H9 (cell line): ENCODE measurements at regions not wholly inside any gene's neighbourhood (a gene's known extent, or its start where the extent isn't known, plus 50 kb on each side); places are given as distances from the start of the nearest gene placed in this dataset.

Source experiments
- DNase-seq: peaks from one replicate; pipeline ENCODE4 v3.0.0-alpha.2; 2017
- H2AFZ ChIP-seq: one replicate; pipeline ENCODE4 v1.6.1; 2013; ENCODE audit warnings: mild to moderate bottlenecking, low read length, control low read depth, moderate library complexity
- H2AK5ac ChIP-seq: 2 replicates; pipeline ENCODE4 v1.6.1; 2013; ENCODE audit warnings: low read length, control low read depth, mixed read lengths; ENCODE audit not compliant: insufficient read length
- H2BK120ac ChIP-seq: one replicate; pipeline ENCODE4 v1.6.1; 2013; ENCODE audit warnings: low read depth, mild to moderate bottlenecking, low read length, control low read depth, inconsistent platforms; ENCODE audit not compliant: poor library complexity, severe bottlenecking
- H2BK12ac ChIP-seq: 2 replicates; pipeline ENCODE4 v1.6.1; 2013; ENCODE audit warnings: low read length, control low read depth, mixed read lengths, low read depth; ENCODE audit not compliant: insufficient read length
- H2BK15ac ChIP-seq: 2 replicates; pipeline ENCODE4 v1.6.1; 2013; ENCODE audit warnings: low read depth, low read length, control low read depth
- H2BK20ac ChIP-seq: one replicate; pipeline ENCODE4 v1.6.1; 2013; ENCODE audit warnings: low read depth, mild to moderate bottlenecking, low read length, control low read depth, inconsistent platforms; ENCODE audit not compliant: poor library complexity, severe bottlenecking
- H2BK5ac ChIP-seq: 2 replicates; pipeline ENCODE4 v1.6.1; 2013; ENCODE audit warnings: low read length, control low read depth, mixed read lengths; ENCODE audit not compliant: insufficient read length
- H3K14ac ChIP-seq: 2 replicates; pipeline ENCODE4 v1.6.1; 2013; ENCODE audit warnings: low read length, control low read depth; ENCODE audit not compliant: insufficient read depth
- H3K18ac ChIP-seq: 2 replicates; pipeline ENCODE4 v1.6.1; 2013; ENCODE audit warnings: low read depth, mild to moderate bottlenecking, mixed read lengths, low read length, control low read depth; ENCODE audit not compliant: insufficient read length
- H3K23ac ChIP-seq: 2 replicates; pipeline ENCODE4 v1.6.1; 2013; ENCODE audit warnings: low read length, control low read depth, mixed read lengths, low read depth; ENCODE audit not compliant: insufficient read length
- H3K23me2 ChIP-seq: 2 replicates; pipeline ENCODE4 v1.6.1; 2013; ENCODE audit warnings: low read depth, mild to moderate bottlenecking, mixed read lengths, low read length, control low read depth; ENCODE audit not compliant: insufficient read length, poor library complexity, severe bottlenecking
- H3K27ac ChIP-seq: 2 replicates; pipeline ENCODE4 v1.5.1; 2013; ENCODE audit warnings: low read length, control low read depth, mixed read lengths, low read depth; ENCODE audit not compliant: insufficient read length
- H3K27me3 ChIP-seq: 2 replicates; pipeline ENCODE4 v1.6.1; 2013; ENCODE audit warnings: low read length, control low read depth, inconsistent platforms; ENCODE audit not compliant: insufficient read depth
- H3K4ac ChIP-seq: 2 replicates; pipeline ENCODE4 v1.6.1; 2013; ENCODE audit warnings: low read depth, mild to moderate bottlenecking, control low read depth, inconsistent platforms, low read length, moderate library complexity
- H3K4me1 ChIP-seq: 2 replicates; pipeline ENCODE4 v1.6.1; 2013; ENCODE audit warnings: low read length, control low read depth, inconsistent platforms; ENCODE audit not compliant: insufficient read depth
- H3K4me2 ChIP-seq: 2 replicates; pipeline ENCODE4 v1.6.1; 2013; ENCODE audit warnings: low read length, control low read depth, mixed read lengths; ENCODE audit not compliant: insufficient read length, insufficient read depth
- H3K56ac ChIP-seq: 2 replicates; pipeline ENCODE4 v1.6.1; 2013; ENCODE audit warnings: low read depth, mild to moderate bottlenecking, mixed read lengths, low read length, control low read depth; ENCODE audit not compliant: insufficient read length
- H3K79me1 ChIP-seq: 2 replicates; pipeline ENCODE4 v1.6.1; 2013; ENCODE audit warnings: low read depth, mild to moderate bottlenecking, moderate library complexity, low read length, control low read depth, inconsistent platforms; ENCODE audit not compliant: insufficient read depth, poor library complexity, severe bottlenecking
- H3K79me2 ChIP-seq: 2 replicates; pipeline ENCODE4 v1.6.1; 2013; ENCODE audit warnings: low read length, control low read depth, inconsistent platforms; ENCODE audit not compliant: insufficient read depth
- H3K9ac ChIP-seq: 2 replicates; pipeline ENCODE4 v1.6.1; 2013; ENCODE audit warnings: low read length, control low read depth, mixed read lengths; ENCODE audit not compliant: insufficient read length; ENCODE audit errors: extremely low read depth
- H3K9me3 ChIP-seq: one replicate; pipeline ENCODE4 v1.6.1; 2013; ENCODE audit warnings: low read depth, low read length, inconsistent platforms; ENCODE audit not compliant: control insufficient read depth
- H3T11ph ChIP-seq: one replicate; pipeline ENCODE4 v1.6.1; 2013; ENCODE audit warnings: mild to moderate bottlenecking, low read length, control low read depth, inconsistent platforms
- H4K20me1 ChIP-seq: one replicate; pipeline ENCODE4 v1.6.1; 2013; ENCODE audit not compliant: control insufficient read depth, insufficient read length, insufficient read depth
- H4K5ac ChIP-seq: 2 replicates; pipeline ENCODE4 v1.6.1; 2013; ENCODE audit warnings: low read depth, mild to moderate bottlenecking, mixed read lengths, low read length, control low read depth; ENCODE audit not compliant: insufficient read length
- H4K8ac ChIP-seq: replicated peaks from 2 replicates; pipeline ENCODE4 v1.6.1; 2013; ENCODE audit warnings: low read length, control low read depth, mixed read lengths, low read depth; ENCODE audit not compliant: insufficient read length
- H4K91ac ChIP-seq: 2 replicates; pipeline ENCODE4 v1.6.1; 2013; ENCODE audit warnings: low read depth, mild to moderate bottlenecking, moderate library complexity, mixed read lengths, low read length, control low read depth; ENCODE audit not compliant: insufficient read length
- H3K27ac Mint-ChIP-seq, 3 experiments: 2 replicates in 2 of 3; 3 replicates in 1 of 3; pipeline ENCODE4 v1.8.0; 2020 to 2021; ENCODE audit warnings: mixed read lengths in 3 of 3, mild to moderate bottlenecking in 1 of 3, moderate library complexity in 1 of 3
- H3K27me3 Mint-ChIP-seq: 2 replicates; pipeline ENCODE4 v1.8.0; 2021; ENCODE audit warnings: low read depth, mild to moderate bottlenecking, moderate library complexity, mixed read lengths
- H3K36me3 Mint-ChIP-seq, 3 experiments: 2 replicates in 2 of 3; 3 replicates in 1 of 3; pipeline ENCODE4 v1.8.0; 2020 to 2021; ENCODE audit warnings: low read depth in 3 of 3, mixed read lengths in 3 of 3; ENCODE audit not compliant: insufficient read depth in 1 of 3
- H3K4me1 Mint-ChIP-seq, 2 experiments: 2 replicates each; pipeline ENCODE4 v1.8.0; 2020; ENCODE audit warnings: mixed read lengths in 2 of 2
- H3K4me3 Mint-ChIP-seq, 2 experiments: 2 replicates in 1 of 2; 3 replicates in 1 of 2; pipeline ENCODE4 v1.8.0; 2020 to 2021; ENCODE audit warnings: mild to moderate bottlenecking in 2 of 2, mixed read lengths in 2 of 2, moderate library complexity in 1 of 2
- H3K9me3 Mint-ChIP-seq, 2 experiments: 2 replicates in 1 of 2; 3 replicates in 1 of 2; pipeline ENCODE4 v1.8.0; 2020; ENCODE audit warnings: mild to moderate bottlenecking in 2 of 2, mixed read lengths in 2 of 2, moderate library complexity in 1 of 2
- WGBS: extraction: QIAGEN DNeasy Blood & Tissue Kit; methylation state at CpG from one replicate; pipeline ENCODE4 v1.1.7; 2013; ENCODE audit warnings: missing lambda C conversion rate, low lambda C conversion rate, mixed read lengths; ENCODE audit not compliant: insufficient read length; ENCODE audit errors: extremely low coverage; 5-methylcytosine and 5-hydroxymethylcytosine counted together
- TF ChIP-seq, protein P1 (sequence below): fragments of 200-600 bp; sonication (generic); conservative IDR thresholded peaks from 3 replicates; pipeline ENCODE4 v1.8.0; 2021; ENCODE audit warnings: antibody characterized with exemption, mild to moderate bottlenecking

DNA sequence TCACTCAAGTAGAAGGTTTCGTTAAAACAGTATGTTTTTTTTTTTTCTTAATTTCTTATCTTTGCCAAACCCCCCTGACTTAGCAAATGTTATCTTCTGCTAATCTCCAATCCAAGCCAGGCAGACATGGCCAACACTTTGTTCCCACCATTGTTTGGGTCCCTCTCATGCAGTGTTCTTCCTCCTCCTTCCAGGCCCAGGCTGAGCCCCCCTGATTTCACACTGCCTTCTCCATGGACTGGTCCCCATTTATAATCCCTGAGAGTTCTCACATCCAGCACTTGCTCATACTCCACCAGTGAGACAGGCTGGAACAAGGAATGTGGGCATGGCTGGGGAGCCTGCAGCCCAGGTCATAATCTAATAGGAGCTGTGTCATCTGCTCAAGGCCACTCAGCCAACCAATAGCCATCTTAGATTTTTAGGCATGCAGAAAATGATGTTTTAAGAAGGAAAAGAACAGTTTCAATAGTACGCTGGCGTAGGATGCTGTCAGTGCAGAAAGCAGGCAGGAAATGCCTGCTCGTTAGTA is 238.4 kb upstream of the CCDC196 start:
- Mint-ChIP-seq H3K36me3 (no peaks in the 10 kb centered on the region), H3K27me3 (no peaks in the 10 kb centered on the region), H3K4me1 (peaks cover 10 to 15% of the 10 kb centered on the region in 2 experiments), H3K4me3 (no peak overlapping the region), H3K9me3 (no peaks in the 10 kb centered on the region), H3K27ac (no peak overlapping the region)
- Histone ChIP-seq H3K79me1 (no peaks in the 10 kb centered on the region), H4K20me1 (no peaks in the 10 kb centered on the region), H2BK20ac (no peak overlapping the region), H3T11ph (no peak overlapping the region), H3K79me2 (no peaks in the 10 kb centered on the region), H2BK120ac (no peak overlapping the region), H2AFZ (no peak overlapping the region), H4K5ac (no peak overlapping the region), H4K91ac (no peak overlapping the region), H2BK12ac (no peak overlapping the region), H3K4ac (no peak overlapping the region), H3K23ac (no peak overlapping the region), H3K9me3 (no peaks in the 10 kb centered on the region), H3K4me1 (no peaks in the 10 kb centered on the region; the same call in 1 of the 2 replicates), H3K4me2 (no peak overlapping the region), H3K14ac (no peak overlapping the region), H3K18ac (no peak overlapping the region), H3K27me3 (no peaks in the 10 kb centered on the region), H2AK5ac (no peak overlapping the region), H3K23me2 (no peaks in the 10 kb centered on the region), H2BK5ac (no peak overlapping the region), H3K56ac (no peak overlapping the region), H3K9ac (no peak overlapping the region), H2BK15ac (no peak overlapping the region), H3K27ac (no peak overlapping the region), H4K8ac (no peak overlapping the region)
- no peak for DNase-seq
- no CpG with 5 or more reads among the region's 4 CpGs for WGBS
- TF ChIP-seq, protein P1, sequence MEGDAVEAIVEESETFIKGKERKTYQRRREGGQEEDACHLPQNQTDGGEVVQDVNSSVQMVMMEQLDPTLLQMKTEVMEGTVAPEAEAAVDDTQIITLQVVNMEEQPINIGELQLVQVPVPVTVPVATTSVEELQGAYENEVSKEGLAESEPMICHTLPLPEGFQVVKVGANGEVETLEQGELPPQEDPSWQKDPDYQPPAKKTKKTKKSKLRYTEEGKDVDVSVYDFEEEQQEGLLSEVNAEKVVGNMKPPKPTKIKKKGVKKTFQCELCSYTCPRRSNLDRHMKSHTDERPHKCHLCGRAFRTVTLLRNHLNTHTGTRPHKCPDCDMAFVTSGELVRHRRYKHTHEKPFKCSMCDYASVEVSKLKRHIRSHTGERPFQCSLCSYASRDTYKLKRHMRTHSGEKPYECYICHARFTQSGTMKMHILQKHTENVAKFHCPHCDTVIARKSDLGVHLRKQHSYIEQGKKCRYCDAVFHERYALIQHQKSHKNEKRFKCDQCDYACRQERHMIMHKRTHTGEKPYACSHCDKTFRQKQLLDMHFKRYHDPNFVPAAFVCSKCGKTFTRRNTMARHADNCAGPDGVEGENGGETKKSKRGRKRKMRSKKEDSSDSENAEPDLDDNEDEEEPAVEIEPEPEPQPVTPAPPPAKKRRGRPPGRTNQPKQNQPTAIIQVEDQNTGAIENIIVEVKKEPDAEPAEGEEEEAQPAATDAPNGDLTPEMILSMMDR = no peak
